Nephron (organoid): ENCODE measurements at regions not wholly inside any gene's neighbourhood (a gene's known extent, or its start where the extent isn't known, plus 50 kb on each side); places are given as distances from the start of the nearest gene placed in this dataset.

Experiments used
- H3K27ac Mint-ChIP-seq, 3 experiments: 2 replicates each; pipeline ENCODE4 v1.8.0; 2020; ENCODE audit warnings: mixed read lengths in 3 of 3, mild to moderate bottlenecking in 2 of 3, moderate library complexity in 1 of 3
- H3K27me3 Mint-ChIP-seq: 2 replicates; pipeline ENCODE4 v1.8.0; 2021; ENCODE audit warnings: low read depth, mild to moderate bottlenecking, moderate library complexity, mixed read lengths
- H3K36me3 Mint-ChIP-seq: 2 replicates; pipeline ENCODE4 v1.8.0; 2020; ENCODE audit warnings: low read depth, mixed read lengths
- H3K4me1 Mint-ChIP-seq: 2 replicates; pipeline ENCODE4 v1.8.0; 2020; ENCODE audit warnings: mixed read lengths
- H3K4me3 Mint-ChIP-seq, 3 experiments: 2 replicates each; pipeline ENCODE4 v1.8.0; 2020; ENCODE audit warnings: mild to moderate bottlenecking in 3 of 3, mixed read lengths in 3 of 3, moderate library complexity in 2 of 3
- H3K9me3 Mint-ChIP-seq: 2 replicates; pipeline ENCODE4 v1.8.0; 2020; ENCODE audit warnings: mixed read lengths
- CTCF ChIP-seq, 3 experiments: fragments of 200-600 bp; sonication (generic); IDR thresholded peaks; one replicate each; pipeline ENCODE4 v1.5.0; 2021; ENCODE audit warnings: antibody characterized with exemption in 3 of 3; ENCODE audit not compliant: unreplicated experiment in 3 of 3

GRCh38 chr2:196318517-196319377 lies 147.4 kb upstream of the STK17B start:
- Mint-ChIP-seq H3K4me1 (peaks cover 5% of the 10 kb centered on the region), H3K27me3 (no peaks in the 10 kb centered on the region), H3K27ac (no peak overlapping the region), H3K36me3 (peaks cover 14% of the 10 kb centered on the region), H3K9me3 (no peaks in the 10 kb centered on the region), H3K4me3 (no peak overlapping the region)
- TF ChIP-seq CTCF (IDR thresholded peaks at IDR 0.05; ENCODE audit: unreplicated experiment in 3 of 3) = no peak

- TF ChIP-seq CTCF (IDR thresholded peaks at IDR 0.05; ENCODE audit: unreplicated experiment in 3 of 3) = no peak
- H3K36me3 Mint-ChIP-seq = peaks cover 10% of the 10 kb centered on the region
- peaks cover 8% of the 10 kb centered on the region for H3K4me1 Mint-ChIP-seq
- H3K9me3 Mint-ChIP-seq = no peaks in the 10 kb centered on the region
- peak overlapping the region in 2 of 3 experiments; percentile 20 to 44 for H3K27ac Mint-ChIP-seq
- H3K4me3 Mint-ChIP-seq = no peak overlapping the region
- H3K27me3 Mint-ChIP-seq = no peaks in the 10 kb centered on the region
Observed at GRCh38 chr2:196322973-196323810, 151.8 kb upstream of the STK17B start.

- TF ChIP-seq CTCF (IDR thresholded peaks at IDR 0.05; ENCODE audit: unreplicated experiment in 3 of 3) = no peak
- H3K36me3 Mint-ChIP-seq = peaks cover 5% of the 10 kb centered on the region
- H3K4me1 Mint-ChIP-seq = peaks cover 8% of the 10 kb centered on the region
- no peaks in the 10 kb centered on the region for H3K9me3 Mint-ChIP-seq
- no peak overlapping the region for H3K4me3 Mint-ChIP-seq
- no peak overlapping the region for H3K27ac Mint-ChIP-seq
- no peaks in the 10 kb centered on the region for H3K27me3 Mint-ChIP-seq
Observed at GRCh38 chr2:196324211-196324610, 152.8 kb upstream of the STK17B start.

- H3K36me3 Mint-ChIP-seq = no peaks in the 10 kb centered on the region
- H3K27ac Mint-ChIP-seq = no peak overlapping the region
- no peaks in the 10 kb centered on the region for H3K27me3 Mint-ChIP-seq
- TF ChIP-seq CTCF (IDR thresholded peaks at IDR 0.05; ENCODE audit: unreplicated experiment in 3 of 3) = no peak
- H3K9me3 Mint-ChIP-seq = no peaks in the 10 kb centered on the region
- H3K4me1 Mint-ChIP-seq = peaks cover 11% of the 10 kb centered on the region
- no peak overlapping the region for H3K4me3 Mint-ChIP-seq
Observed at GRCh38 chr2:196328088-196328680, 156.8 kb upstream of the STK17B start.

- no peak for TF ChIP-seq CTCF (IDR thresholded peaks at IDR 0.05; ENCODE audit: unreplicated experiment in 3 of 3)
- peaks cover 7% of the 10 kb centered on the region for H3K4me1 Mint-ChIP-seq
- no peak overlapping the region for H3K4me3 Mint-ChIP-seq
- no peaks in the 10 kb centered on the region for H3K9me3 Mint-ChIP-seq
- H3K36me3 Mint-ChIP-seq = no peaks in the 10 kb centered on the region
- H3K27ac Mint-ChIP-seq = no peak overlapping the region
- H3K27me3 Mint-ChIP-seq = no peaks in the 10 kb centered on the region
Observed at GRCh38 chr2:196329959-196330358, 158.6 kb upstream of the STK17B start.
